SK-MEL-5 (cell line): ENCODE measurements at regions not wholly inside any gene's neighbourhood (a gene's known extent, or its start where the extent isn't known, plus 50 kb on each side); places are given as distances from the start of the nearest gene placed in this dataset.
A peak's percentile ranks its signal among the peaks of the same experiment; 100 is the strongest.

Source experiments
- DNase-seq: peaks from one replicate; pipeline ENCODE4 v3.0.0-alpha.2; 2016; ENCODE audit warnings: low read depth, low spot score
- in situ Hi-C: cut with HindIII; loops from 2 replicates; pipeline ENCODE4 v1.10.0; 2016; ENCODE audit warnings: low sequenced_read_pairs, high pct_unique_total_duplicates, low pct_unique_long_range_greater_than_20kb

DNA sequence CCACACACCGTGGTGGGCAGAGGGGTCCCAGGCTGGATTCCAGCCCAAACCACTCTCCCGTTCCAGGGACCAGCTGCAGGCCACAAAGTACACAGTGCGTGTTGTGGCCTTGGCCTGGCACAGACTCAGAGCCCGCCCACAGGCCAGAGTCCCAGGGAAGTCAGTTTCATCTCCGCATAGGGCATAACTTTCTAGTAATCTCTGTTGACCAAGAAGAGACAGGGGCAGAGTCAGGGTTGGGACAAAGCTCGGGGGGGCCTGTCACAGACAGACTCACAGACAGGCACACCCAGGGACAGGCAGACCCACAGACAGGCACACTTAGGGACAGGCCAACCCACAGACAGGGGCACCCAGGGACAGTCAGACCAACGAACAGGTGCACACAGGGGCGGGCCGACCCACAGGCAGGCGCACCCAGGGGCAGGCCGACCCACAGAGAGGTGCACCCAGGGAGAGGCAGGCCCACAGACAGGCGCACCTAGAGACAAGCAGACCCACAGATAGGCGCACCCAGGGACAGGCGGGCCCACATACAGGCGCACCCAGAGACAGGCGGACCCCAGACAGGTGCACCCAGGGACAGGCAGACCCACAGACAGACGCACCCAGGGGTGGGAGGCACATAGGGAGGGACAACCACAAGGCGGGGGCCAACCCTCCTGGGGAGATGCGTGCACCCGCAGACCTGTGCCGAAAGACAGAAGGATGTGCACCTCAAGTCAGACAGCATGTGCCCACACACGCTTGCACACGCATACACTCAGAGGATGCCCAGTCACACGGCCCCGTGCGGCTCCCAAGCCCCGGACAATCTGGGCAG is 323.3 kb upstream of the RTL1 start:
- in situ Hi-C loops: no loop called here
- DNase-seq: no peak

DNA sequence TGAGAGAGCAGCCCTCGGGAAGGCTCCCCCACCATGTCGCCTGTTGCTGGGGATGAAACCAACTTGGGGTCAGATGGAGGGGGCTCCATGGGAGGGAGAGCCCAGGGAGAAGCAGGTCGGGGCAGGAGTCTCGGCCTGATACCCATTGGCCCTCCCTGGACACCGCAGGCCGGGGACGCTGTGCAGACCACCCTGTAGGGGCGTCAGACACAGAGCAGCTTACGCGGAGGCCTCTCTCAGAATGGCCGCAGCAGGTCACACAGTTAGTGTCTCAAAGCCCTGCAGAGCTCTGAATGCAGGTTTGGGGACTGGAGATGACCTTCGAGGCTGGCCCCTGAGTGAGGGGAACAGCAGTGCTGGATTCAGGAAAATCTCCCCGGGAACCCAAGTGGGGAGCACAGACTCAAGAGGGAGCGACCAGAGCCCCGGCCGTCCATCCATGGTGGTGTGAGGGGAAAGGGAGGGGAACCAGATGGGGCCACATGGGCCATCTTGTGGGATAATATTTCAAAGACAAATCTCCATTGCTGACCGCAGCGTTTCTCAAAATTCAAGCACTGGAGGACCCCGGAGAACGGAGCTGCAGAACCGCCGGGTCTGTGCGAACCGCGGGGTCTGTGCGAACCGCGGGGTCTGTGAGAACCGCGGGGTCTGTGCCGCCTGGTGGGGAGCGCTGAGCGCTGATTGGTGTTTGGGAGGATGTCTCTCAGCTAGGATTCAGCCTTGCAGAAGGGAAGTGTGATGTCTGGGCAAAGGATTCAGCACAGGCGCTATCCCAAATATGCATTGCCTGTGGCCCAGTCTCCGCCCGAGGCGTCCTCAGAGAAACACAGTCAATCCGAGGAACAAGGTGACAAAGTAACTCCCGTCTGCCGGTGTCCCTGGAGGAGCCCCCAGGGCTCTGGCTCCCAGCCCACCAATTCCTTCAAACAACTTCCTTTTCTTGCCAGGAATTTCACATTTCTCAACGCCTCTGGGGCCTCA is 324.4 kb upstream of the RTL1 start:
- no peak for DNase-seq
- in situ Hi-C loops: no loop called here

DNA sequence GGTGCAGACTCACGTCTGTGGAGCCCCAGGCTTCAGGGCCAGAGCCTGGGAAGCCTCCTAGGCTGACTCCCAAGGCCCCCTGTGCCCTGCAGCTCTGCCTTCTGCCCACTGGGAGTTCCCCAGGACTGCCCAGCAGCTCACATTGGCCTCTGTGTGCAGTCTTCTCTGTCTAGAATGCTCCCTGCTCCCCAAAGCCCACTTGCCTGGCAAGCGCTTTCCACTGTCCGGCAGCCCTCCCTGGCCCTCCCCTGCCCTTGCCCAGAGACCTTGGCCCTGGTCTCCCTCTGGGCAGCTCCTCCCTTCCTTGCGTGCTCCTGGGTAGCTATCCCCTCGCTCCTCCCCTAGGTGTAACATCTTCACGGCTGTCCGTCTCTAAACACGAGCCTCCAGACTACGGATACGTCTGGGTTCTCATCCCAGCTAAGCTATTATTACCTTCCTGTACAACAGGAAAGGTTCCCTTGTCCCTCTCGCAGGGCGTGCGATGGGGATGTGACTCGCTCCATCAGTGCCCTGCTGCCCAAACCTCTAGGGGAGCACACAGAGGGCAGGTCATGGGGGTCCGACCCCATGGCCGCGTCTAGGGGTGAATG is 325.5 kb upstream of the RTL1 start:
- DNase-seq: no peak

DNA sequence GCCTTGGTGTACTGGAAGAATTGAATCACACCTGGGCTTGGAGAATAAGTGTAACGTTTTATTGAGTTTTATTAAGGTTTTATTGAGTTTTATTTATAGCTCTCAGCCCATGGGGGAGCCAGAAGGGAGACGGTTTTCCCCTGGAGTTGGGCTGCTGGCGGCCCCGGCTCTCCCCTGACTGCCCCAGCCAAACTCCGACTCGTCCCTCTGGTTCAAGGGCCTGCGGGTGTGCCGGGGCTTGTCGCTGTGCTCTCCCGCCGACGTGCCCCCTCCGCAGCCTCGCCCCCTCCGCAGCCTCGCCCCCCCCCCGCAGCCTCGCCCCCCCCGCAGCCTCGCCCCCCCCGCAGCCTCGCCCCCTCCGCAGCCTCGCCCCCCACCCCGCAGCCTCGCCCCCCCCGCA is 326.1 kb upstream of the RTL1 start:
- in situ Hi-C loops: no loop called here
- DNase-seq: no peak

More for the DNA sequence above, 325.5 kb upstream of the RTL1 start:
- in situ Hi-C loops: no loop called here

DNA sequence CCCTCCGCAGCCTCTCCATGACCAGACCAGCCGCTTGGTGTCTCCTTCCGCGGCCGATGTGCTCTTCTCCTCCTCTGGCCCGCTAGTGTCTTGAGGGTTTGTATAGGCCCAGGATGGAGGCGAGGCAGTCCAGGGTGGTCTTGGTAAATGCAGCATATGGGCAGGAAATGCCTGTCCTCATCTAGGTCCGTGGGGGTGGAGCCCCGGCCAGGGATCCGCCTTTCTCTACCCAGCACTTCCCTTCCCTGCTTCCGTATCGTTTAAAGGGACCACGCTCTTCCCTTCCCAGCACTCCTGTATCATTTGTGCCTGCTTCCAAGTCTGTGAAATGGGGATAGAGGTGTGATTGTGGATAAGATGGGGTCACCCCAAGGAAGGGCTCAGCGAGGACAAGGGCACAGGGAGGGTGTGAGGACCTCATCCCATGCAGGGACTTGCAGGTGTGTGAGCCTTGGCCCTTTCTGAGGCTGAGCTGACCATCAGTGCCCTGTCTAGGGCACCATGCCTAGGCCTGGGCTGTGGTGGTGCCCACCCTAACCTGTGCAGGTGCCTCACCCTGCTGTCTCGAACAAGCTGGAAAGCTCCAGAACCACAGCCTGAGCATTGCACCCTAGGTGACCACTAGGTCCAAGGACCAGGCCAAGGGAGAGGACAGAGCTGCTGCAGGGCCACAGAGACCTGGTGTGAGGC is 326.8 kb upstream of the RTL1 start:
- peak; percentile 56 for DNase-seq
- in situ Hi-C loops: no loop called here

DNA sequence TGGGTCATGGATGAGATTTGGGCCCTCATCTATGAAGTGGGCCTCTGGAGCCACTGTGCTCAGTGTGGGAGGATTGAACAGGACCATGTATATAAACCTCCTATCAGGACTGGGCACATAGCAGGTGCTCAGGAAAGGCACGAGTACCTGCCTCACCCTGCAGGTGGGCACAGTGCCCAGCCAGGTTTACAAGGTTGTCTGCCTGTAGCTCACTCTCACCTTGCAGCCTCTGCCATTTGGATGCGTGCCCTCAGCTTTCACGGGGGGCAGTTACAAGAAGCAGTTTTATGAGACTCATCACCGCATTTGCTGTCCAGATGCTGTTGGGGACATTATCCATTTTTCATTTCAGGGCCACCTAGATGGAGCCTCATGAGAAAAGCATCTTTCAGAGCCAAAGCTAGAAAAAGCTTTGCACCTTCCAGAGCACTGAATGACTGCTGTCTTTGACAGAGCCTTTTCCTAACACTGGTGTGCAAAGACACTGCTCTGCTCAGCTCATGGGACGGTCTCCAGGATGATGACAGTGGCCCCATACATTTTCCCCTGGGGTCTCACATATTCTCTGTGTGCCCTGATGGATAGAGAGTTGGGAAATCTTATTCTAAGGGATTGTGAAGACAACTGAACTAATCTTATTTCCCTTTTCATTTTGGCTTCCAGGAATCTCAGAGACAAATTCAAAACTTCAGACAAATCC is 327.5 kb upstream of the RTL1 start:
- in situ Hi-C loops: no loop called here
- no peak for DNase-seq

DNA sequence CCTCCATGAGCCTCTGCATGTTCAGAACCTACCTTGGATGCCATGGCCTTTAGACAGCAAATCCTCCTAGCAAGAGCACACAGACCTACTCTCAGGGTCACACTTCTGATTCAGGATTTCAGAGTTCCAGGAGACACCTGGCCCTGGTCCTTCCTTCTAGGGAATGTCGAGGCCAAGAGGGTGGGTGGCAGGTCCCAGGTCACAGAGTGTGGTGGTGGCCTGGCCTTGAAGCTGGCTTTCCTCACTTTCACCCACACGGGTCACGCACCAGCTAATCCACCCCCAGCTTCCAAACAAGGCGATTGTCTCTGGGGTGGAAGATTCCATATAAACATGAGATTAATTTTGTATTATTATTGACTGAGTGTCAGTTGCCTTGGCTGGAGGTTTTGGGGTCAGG is 328.3 kb upstream of the RTL1 start:
- no peak for DNase-seq
- in situ Hi-C loops: no loop called here

DNA sequence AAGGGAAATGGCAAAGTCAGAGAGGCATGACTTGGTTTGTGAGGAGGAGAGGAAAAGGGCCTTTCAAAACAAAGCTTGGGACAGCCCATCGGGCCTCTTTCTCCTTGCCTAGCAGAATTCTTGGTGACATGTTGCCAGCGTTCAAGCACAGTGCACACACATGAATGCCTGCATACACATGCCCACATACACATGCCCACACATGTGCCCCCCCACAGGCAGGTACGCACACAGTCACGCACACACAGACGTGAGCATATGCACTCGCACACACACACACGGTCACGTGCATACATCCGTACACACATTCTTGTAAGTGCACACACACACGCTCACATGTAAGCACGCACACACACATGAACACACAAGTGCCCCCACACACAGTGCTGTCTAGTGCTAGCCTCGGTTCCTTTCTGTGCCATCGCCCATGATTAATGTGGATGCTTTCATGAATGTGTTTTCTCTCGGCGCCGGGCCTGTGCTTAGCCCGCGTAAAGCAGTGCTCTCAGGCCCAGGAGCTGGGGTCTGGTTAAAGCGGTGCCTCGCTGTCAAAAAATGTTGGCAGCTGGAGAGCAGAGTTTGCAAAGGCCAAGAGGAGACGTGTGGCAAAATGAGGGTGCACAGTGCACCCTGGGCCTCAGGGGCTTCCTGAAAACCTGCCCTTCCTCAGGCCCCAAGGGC is 328.8 kb upstream of the DIO3 start:
- in situ Hi-C loops: no loop called here
- no peak for DNase-seq

DNA sequence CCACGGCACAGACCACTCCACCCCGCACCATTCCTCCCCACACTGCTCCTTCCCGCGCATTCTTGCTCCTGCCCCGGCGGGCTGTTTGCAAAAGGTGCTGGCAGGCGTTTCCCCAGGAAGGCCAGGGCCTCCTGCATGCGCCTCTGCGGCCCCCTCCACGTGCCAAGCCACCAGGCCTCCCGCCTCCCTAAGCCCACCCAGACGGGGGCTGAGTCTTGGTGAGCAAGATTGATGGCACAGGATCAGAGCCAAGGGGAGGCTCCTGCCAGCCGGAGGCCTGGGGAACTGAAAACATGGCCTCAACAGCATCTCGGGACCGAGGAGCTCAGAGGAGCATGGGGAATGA is 328.3 kb upstream of the DIO3 start:
- in situ Hi-C loops: no loop called here
- DNase-seq: no peak

DNA sequence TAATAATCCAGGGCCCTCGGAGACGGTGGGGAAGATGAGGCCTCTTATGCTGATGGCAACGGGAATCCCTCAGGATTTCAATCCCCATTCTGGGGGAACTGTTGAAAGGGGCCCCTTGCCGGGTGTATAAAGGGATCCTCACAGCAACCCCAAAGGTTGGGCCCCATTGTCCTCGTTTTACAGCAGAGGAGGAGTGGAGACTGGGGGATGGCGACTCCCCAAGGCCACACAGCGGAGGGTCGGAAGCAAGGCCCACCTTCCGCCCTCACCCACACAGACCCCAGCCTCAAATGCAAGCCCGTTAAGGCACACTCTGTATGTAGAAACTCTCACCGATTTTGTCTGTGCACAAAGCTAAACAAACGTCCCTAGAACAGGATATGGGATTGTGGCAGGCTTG is 327.9 kb upstream of the DIO3 start:
- in situ Hi-C loops: no loop called here
- DNase-seq: no peak

DNA sequence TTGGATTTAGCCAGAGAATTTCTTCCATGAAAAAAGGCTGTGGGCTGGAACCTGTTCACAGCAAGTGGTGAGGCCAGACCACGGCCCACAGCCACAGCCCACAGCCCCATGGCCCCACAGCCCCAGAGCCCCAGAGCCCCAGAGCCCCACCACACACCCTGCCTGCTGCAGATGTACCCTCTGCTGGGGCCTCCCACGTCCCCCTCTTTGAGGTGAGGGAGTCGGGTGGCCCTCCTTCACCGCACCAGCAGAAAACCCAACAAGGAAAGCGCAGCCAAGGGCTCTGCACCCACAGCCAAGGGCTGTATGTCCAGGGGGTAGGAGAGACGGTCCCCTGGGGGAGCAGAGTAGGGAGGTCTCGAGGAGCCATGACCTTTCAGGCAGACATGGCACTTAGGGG is 327.5 kb upstream of the DIO3 start:
- DNase-seq: no peak
- in situ Hi-C loops: no loop called here

DNA sequence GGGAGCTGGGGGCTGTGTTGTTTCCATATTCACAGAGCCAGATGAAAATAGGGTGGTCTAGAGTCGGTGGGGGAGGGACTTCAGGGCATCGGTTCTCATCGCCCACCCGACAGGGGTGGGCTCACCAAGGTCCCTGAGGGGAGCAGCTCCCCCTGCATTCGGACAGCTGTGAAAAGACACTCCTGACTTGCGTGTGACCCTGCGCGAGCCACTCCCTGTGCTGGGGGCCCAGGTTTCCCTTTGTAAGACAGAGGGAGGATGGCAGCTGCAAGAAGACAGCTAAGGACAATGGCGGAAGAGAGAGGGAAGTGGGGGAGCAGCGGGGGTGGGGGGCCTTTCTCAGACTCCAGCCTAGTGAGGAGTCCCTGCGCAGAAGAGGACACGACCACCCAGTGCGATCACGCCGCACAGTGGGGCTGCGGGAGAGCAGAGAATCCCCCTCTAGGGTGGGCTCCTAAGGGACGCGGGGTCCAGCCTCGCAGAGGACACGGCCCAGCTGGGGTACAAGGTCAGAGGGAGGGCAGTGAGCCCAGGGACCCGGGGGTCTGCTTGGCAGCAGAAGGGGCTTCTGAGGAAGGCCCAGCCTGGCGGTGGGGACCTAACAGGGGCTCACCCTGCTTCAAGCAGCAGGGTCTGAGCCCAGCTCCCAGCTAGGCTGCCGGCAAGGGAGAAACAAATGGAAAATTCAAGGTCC is 326.9 kb upstream of the DIO3 start:
- DNase-seq: no peak
- in situ Hi-C loops: no loop called here

DNA sequence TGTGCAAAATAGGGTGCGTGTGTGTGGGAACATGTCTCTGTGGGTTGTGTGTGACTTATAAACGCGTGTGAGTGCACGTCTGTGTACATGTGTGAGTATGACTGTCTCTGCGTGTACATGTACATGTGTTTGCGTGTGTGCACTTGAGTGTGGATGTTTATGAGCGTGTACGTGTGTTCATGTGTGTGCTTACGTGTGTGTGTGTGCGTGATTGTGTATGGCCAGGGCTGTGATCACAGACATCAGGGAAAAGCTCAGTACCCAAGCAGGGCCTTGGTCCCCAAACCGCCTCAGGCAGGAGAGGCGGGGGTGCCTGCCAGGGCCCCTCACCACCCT is 326.3 kb upstream of the DIO3 start:
- in situ Hi-C loops: no loop called here
- DNase-seq: no peak

DNA sequence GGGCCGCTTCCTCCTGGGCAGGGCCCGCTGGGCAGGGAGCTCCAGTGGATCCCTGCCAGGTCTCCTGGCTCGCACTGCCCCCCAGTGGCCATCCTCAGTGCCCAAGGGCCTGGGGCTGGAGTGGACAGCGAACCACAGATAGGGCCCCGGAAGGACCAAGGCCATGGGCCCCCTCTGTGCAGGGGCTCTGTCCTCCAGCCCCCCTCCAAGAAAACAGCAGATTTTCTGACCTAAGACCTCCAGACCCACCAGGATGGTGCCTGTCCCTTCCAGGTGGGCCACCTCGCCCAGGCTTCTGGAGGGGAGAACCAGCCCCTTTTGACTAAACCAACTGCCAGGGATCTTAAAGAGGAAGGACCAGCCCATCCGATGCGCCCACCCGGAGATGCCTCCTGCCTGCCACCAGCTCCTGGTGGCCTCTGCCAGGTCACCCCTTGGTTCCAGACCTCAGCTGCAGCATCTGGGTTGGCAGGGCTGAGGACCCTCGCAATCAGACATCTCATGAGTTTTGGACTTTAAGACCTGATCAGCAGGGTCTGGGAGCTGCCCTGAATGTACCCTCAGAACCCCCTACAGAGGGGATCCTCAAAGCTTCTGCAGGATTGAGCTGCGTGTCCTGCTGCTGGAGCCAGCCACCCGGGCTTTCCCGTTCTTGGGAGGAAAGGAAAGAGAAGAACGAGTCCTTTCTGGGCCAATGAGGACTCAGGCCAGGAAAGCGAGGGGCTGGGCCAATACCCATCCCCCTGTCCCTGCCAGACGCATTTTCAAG is 325.8 kb upstream of the DIO3 start:
- peak; percentile 76 for DNase-seq
- in situ Hi-C loops: no loop called here

DNA sequence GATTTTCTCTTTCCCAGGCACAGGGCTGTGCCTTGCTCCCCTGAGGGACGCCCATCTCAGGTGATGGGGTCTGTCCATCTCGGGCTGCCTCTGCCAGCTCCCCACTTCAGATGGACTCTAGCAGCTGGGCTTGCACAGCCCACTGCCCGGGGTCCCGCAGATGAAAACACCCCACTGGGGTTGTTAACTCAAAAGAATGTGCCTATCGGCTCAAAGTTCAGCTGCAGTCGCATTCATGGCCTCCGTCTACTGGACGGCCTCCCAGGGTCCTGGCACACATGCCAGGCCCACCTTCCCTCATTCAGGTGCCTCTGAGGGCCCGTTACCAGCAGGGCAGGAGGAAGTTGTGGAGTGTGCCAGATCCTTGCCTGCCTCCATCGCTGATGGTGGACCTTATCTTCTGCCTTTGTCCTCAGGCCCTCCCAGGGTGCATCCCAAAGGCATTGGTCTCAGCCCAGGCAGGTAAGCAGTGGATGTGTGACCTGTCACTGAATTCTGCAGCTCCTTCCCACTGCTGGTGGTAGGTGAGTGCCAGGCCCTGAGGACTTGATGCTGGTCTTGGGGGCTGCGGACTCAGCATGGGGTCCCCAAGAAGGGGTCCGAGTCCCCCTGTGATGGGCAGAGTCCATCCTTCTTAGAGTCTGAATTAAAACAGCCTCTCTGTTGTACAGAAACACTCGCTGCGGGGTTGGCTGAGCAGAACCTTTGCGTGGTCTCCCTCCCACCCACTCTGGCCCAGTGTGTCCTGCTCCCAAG is 324.6 kb upstream of the DIO3 start:
- in situ Hi-C loops: no loop called here

More for the DNA sequence above, 324.6 kb upstream of the DIO3 start:
- no peak for DNase-seq
